PC-9 (cell line): ENCODE measurements at regions not wholly inside any gene's neighbourhood (a gene's known extent, or its start where the extent isn't known, plus 50 kb on each side); places are given as distances from the start of the nearest gene placed in this dataset.

Experiments
- BruUV-seq: library from RNA; stranded (reverse); fragments of 400-500 nt; replicated peaks from 2 replicates; lab custom pipeline; 2021; lab: Mats Ljungman, UMichigan
- CTCF ChIA-PET: fragments of 300-600 bp; sonication (Branson Sonifier 250); formaldehyde crosslinking; loops from one replicate; lab custom pipeline; 2022; ENCODE audit warnings: antibody characterized with exemption; lab: Charles Lee
- POLR2A ChIA-PET: fragments of 300-600 bp; sonication (Branson Sonifier 250); formaldehyde crosslinking; loops from one replicate; lab custom pipeline; 2022; ENCODE audit warnings: antibody characterized with exemption; ENCODE audit not compliant: unreplicated experiment; lab: Charles Lee
- DNase-seq, 2 experiments: peaks; one replicate each; pipeline versions ENCODE4 v3.0.0 to v3.0.0-alpha.2; 2015 to 2022; ENCODE audit warnings: mixed read lengths in 1 of 2
- H2AFZ ChIP-seq: fragments of 200-600 bp; sonication (generic); 2 replicates; pipeline ENCODE4 v1.8.1; 2017; ENCODE audit warnings: antibody characterized with exemption
- H3F3A ChIP-seq: fragments of 200-600 bp; sonication (generic); 2 replicates; pipeline ENCODE4 v1.8.1; 2017; ENCODE audit warnings: antibody characterized with exemption, mild to moderate bottlenecking, low read depth; ENCODE audit not compliant: insufficient read depth
- H3K27ac ChIP-seq: fragments of 200-600 bp; sonication (generic); 2 replicates; pipeline ENCODE4 v1.6.1; 2016; ENCODE audit warnings: mixed run types
- H3K27me3 ChIP-seq: fragments of 200-600 bp; sonication (generic); 2 replicates; pipeline ENCODE4 v1.6.1; 2016; ENCODE audit warnings: low read depth, mixed run types; ENCODE audit not compliant: insufficient read depth
- H3K36me3 ChIP-seq: fragments of 200-600 bp; sonication (generic); 2 replicates; pipeline ENCODE4 v1.6.1; 2016; ENCODE audit warnings: low read depth, mixed run types
- H3K4me1 ChIP-seq: fragments of 200-600 bp; sonication (generic); replicated peaks from 2 replicates; pipeline ENCODE4 v1.6.1; 2016; ENCODE audit warnings: mixed run types; ENCODE audit not compliant: insufficient read depth
- H3K4me2 ChIP-seq: fragments of 200-600 bp; sonication (generic); 2 replicates; pipeline ENCODE4 v1.6.1; 2017; ENCODE audit warnings: mixed run types
- H3K4me3 ChIP-seq: fragments of 200-600 bp; sonication (generic); 2 replicates; pipeline ENCODE4 v1.6.1; 2016; ENCODE audit warnings: mixed run types
- H3K79me2 ChIP-seq: fragments of 200-600 bp; sonication (generic); 2 replicates; pipeline ENCODE4 v1.6.1; 2017; ENCODE audit warnings: low read depth, mixed run types
- H3K9me2 ChIP-seq: fragments of 200-600 bp; sonication (generic); 2 replicates; pipeline ENCODE4 v1.8.1; 2017; ENCODE audit warnings: mild to moderate bottlenecking; ENCODE audit not compliant: insufficient read depth
- H3K9me3 ChIP-seq: fragments of 200-600 bp; sonication (generic); 2 replicates; pipeline ENCODE4 v1.8.1; 2016; ENCODE audit warnings: low read depth; ENCODE audit not compliant: insufficient read depth
- H4K20me1 ChIP-seq: fragments of 200-600 bp; sonication (generic); 2 replicates; pipeline ENCODE4 v1.8.1; 2017; ENCODE audit not compliant: insufficient read depth
- CTCF ChIP-seq: fragments of 200-600 bp; sonication (generic); conservative IDR thresholded peaks from 2 replicates; pipeline ENCODE4 v1.6.1; 2017; ENCODE audit warnings: mixed run types, antibody characterized with exemption, mild to moderate bottlenecking, moderate library complexity
- EZH2 ChIP-seq: fragments of 200-600 bp; sonication (generic); IDR thresholded peaks from 2 replicates; pipeline ENCODE4 v1.8.0; 2017; ENCODE audit warnings: antibody characterized with exemption, low read depth
- intact Hi-C: fragments of 100-400 bp; cut with micrococcal nuclease; formaldehyde crosslinking; loops from one replicate; pipeline ENCODE4 v1.10.0; 2022; ENCODE audit not compliant: unreplicated experiment

- no TSS peak for BruUV-seq
- peak overlapping the region; percentile 73 for H3K4me2 ChIP-seq
- H3K9me3 ChIP-seq, result no peaks in the 10 kb centered on the region
- no peaks in the 10 kb centered on the region for H3K9me2 ChIP-seq
- CTCF ChIA-PET, result interaction anchor here (0.6 to 2.5 kb wide), 17 partner anchors 15 to 123 kb away, joined by 3 to 24 read pairs (median 5); no protein-coding TSS in a partner anchor
- intact Hi-C loops, result loop anchor here (1.0 kb wide), 9 partner anchors 12 to 121 kb away; partner anchors contain the start of gene IRF2BPL
- POLR2A ChIA-PET, result interaction anchor here (0.6 to 1.8 kb wide), 9 partner anchors 15 to 1566 kb away, joined by 3 to 11 read pairs (median 4); no protein-coding TSS in a partner anchor
- H3K4me3 ChIP-seq, result peak overlapping the region; percentile 15; the same call in 1 of the 2 replicates
- DNase-seq, result peak; percentile 95 to 100
- no peak for TF ChIP-seq EZH2
- peak; percentile 59; the same call in 1 of the 2 replicates for TF ChIP-seq CTCF
- H4K20me1 ChIP-seq, result no peaks in the 10 kb centered on the region
- H3F3A ChIP-seq, result peaks cover 60% of the 10 kb centered on the region
- peak overlapping the region; percentile 78 for H2AFZ ChIP-seq
- H3K27ac ChIP-seq, result peak overlapping the region; percentile 93
- H3K79me2 ChIP-seq, result no peaks in the 10 kb centered on the region
- no peaks in the 10 kb centered on the region for H3K36me3 ChIP-seq
- peaks cover 81% of the 10 kb centered on the region for H3K4me1 ChIP-seq
- no peaks in the 10 kb centered on the region for H3K27me3 ChIP-seq
Observed at GRCh38 chr14:76947078-76947837, 81.2 kb downstream of the IRF2BPL start.

GRCh38 chr14:76946753-76947077 is 81.8 kb downstream of the IRF2BPL start:
- H3K36me3 ChIP-seq, result no peaks in the 10 kb centered on the region
- no peak for TF ChIP-seq CTCF
- no peak for TF ChIP-seq EZH2
- H3K27me3 ChIP-seq, result no peaks in the 10 kb centered on the region
- intact Hi-C loops, result loop anchor here (1.0 kb wide), 9 partner anchors 13 to 122 kb away; partner anchors contain the start of gene IRF2BPL
- ChIA-PET POLR2A (interaction anchor here (0.6 to 1.8 kb wide), 4 partner anchors 15 to 98 kb away, joined by 3 to 11 read pairs (median 6); no protein-coding TSS in a partner anchor), CTCF (interaction anchor here (0.7 to 2.5 kb wide), 6 partner anchors 15 to 124 kb away, joined by 3 to 24 read pairs (median 8); no protein-coding TSS in a partner anchor)
- BruUV-seq, result no TSS peak
- peaks cover 76% of the 10 kb centered on the region for H3K4me1 ChIP-seq
- H3K79me2 ChIP-seq, result no peaks in the 10 kb centered on the region
- H3K27ac ChIP-seq, result peak overlapping the region; percentile 93
- no peaks in the 10 kb centered on the region for H4K20me1 ChIP-seq
- H3K4me2 ChIP-seq, result peak overlapping the region; percentile 73
- H3K9me3 ChIP-seq, result no peaks in the 10 kb centered on the region
- DNase-seq, result no peak
- H2AFZ ChIP-seq, result peak overlapping the region; percentile 78
- H3K4me3 ChIP-seq, result peak overlapping the region; percentile 15; the same call in 1 of the 2 replicates
- no peaks in the 10 kb centered on the region for H3K9me2 ChIP-seq
- H3F3A ChIP-seq, result peaks cover 65% of the 10 kb centered on the region

- no TSS peak for BruUV-seq
- no peak overlapping the region for H2AFZ ChIP-seq
- peaks cover 44% of the 10 kb centered on the region for H3F3A ChIP-seq
- no peaks in the 10 kb centered on the region for H4K20me1 ChIP-seq
- H3K79me2 ChIP-seq, result no peaks in the 10 kb centered on the region
- H3K4me3 ChIP-seq, result no peak overlapping the region
- intact Hi-C loops, result no loop called here
- H3K27ac ChIP-seq, result no peak overlapping the region
- DNase-seq, result no peak
- TF ChIP-seq EZH2 (no peak), CTCF (no peak)
- no peaks in the 10 kb centered on the region for H3K9me2 ChIP-seq
- CTCF ChIA-PET, result interaction anchor here (0.5 to 1.1 kb wide), 3 partner anchors 10 to 764 kb away, joined by 3 to 9 read pairs (median 4); no protein-coding TSS in a partner anchor
- H3K27me3 ChIP-seq, result no peaks in the 10 kb centered on the region
- no peaks in the 10 kb centered on the region for H3K9me3 ChIP-seq
- H3K4me1 ChIP-seq, result peaks cover 41% of the 10 kb centered on the region
- no peaks in the 10 kb centered on the region for H3K36me3 ChIP-seq
- H3K4me2 ChIP-seq, result no peak overlapping the region
- POLR2A ChIA-PET, result interaction anchor here (0.7 kb wide), 1 partner anchor 699 kb away, joined by 3 read pairs; no protein-coding TSS in a partner anchor
Observed at GRCh38 chr14:76943072-76943471, 85.4 kb downstream of the IRF2BPL start.
